ENCODE measurements at regions not wholly inside any gene's neighbourhood (a gene's known extent, or its start where the extent isn't known, plus 50 kb on each side); places are given as distances from the start of the nearest gene placed in this dataset.

GRCh38 chr1:29966526-29967045 lies 730.3 kb downstream of the PTPRU start:
- H4K20me1 ChIP-seq (ENCODE audit: insufficient read depth, low read length) = no peaks in the 10 kb centered on the region
- H3K36me3 Mint-ChIP-seq (ENCODE audit: low read depth, unreplicated experiment) = no peaks in the 10 kb centered on the region
- H3K27ac Mint-ChIP-seq (ENCODE audit: unreplicated experiment) = no peak overlapping the region
- peaks cover 12% of the 10 kb centered on the region for H3K4me1 ChIP-seq (ENCODE audit: insufficient read depth, low read length)
- no peak overlapping the region for H2AFZ ChIP-seq (ENCODE audit: low read depth, low read length)
- FAIRE-seq (no peak), DNase-seq (ENCODE audit: low read depth) (no peak)
- no peak overlapping the region for H3K4me3 Mint-ChIP-seq (ENCODE audit: unreplicated experiment)
- H3K79me2 ChIP-seq (ENCODE audit: insufficient read depth, low read length) = no peaks in the 10 kb centered on the region
- peaks cover 18% of the 10 kb centered on the region for H3K4me1 Mint-ChIP-seq (ENCODE audit: low read depth, unreplicated experiment)
- H3K9ac ChIP-seq (ENCODE audit: low read length) = no peak overlapping the region
- TF ChIP-seq EZH2 (IDR thresholded peaks at IDR 0.05; ENCODE audit: insufficient read depth, low read length) = no peak
- no peak for TF ChIP-seq CTCF (IDR thresholded peaks at IDR 0.05; ENCODE audit: insufficient read depth, low read depth, low read length)
- peaks cover 7% of the 10 kb centered on the region for H3K9me3 Mint-ChIP-seq (ENCODE audit: unreplicated experiment)
- peaks cover 4% of the 10 kb centered on the region for H3K27me3 ChIP-seq (ENCODE audit: insufficient read depth, low read length)
- H3K4me3 ChIP-seq (ENCODE audit: insufficient read depth, low read depth, low read length) = no peak overlapping the region
- H3K27me3 Mint-ChIP-seq (ENCODE audit: low read depth, unreplicated experiment) = peaks cover 5% of the 10 kb centered on the region
- H3K9me3 ChIP-seq (ENCODE audit: insufficient read depth, low read depth, low read length) = peaks cover 3% of the 10 kb centered on the region
- no peak overlapping the region for H3K27ac ChIP-seq (ENCODE audit: low read depth, low read length)
- no peak overlapping the region for H3K4me2 ChIP-seq (ENCODE audit: low read length)
- H3K36me3 ChIP-seq (ENCODE audit: insufficient read depth, low read length) = no peaks in the 10 kb centered on the region

- Histone ChIP-seq H3K36me3 (ENCODE audit: insufficient read depth, low read length) (no peaks in the 10 kb centered on the region), H3K9ac (ENCODE audit: low read length) (no peak overlapping the region), H3K27ac (ENCODE audit: low read depth, low read length) (no peak overlapping the region), H4K20me1 (ENCODE audit: insufficient read depth, low read length) (no peaks in the 10 kb centered on the region), H3K79me2 (ENCODE audit: insufficient read depth, low read length) (no peaks in the 10 kb centered on the region), H3K4me1 (ENCODE audit: insufficient read depth, low read length) (peaks cover 12% of the 10 kb centered on the region), H3K9me3 (ENCODE audit: insufficient read depth, low read depth, low read length) (peaks cover 3% of the 10 kb centered on the region), H2AFZ (ENCODE audit: low read depth, low read length) (no peak overlapping the region), H3K27me3 (ENCODE audit: insufficient read depth, low read length) (peaks cover 4% of the 10 kb centered on the region), H3K4me2 (ENCODE audit: low read length) (no peak overlapping the region), H3K4me3 (ENCODE audit: insufficient read depth, low read depth, low read length) (no peak overlapping the region)
- H3K9me3 Mint-ChIP-seq (ENCODE audit: unreplicated experiment) = peaks cover 7% of the 10 kb centered on the region
- no peak for TF ChIP-seq CTCF (IDR thresholded peaks at IDR 0.05; ENCODE audit: insufficient read depth, low read depth, low read length)
- no peak for TF ChIP-seq EZH2 (IDR thresholded peaks at IDR 0.05; ENCODE audit: insufficient read depth, low read length)
- H3K4me1 Mint-ChIP-seq (ENCODE audit: low read depth, unreplicated experiment) = peaks cover 16% of the 10 kb centered on the region
- no peaks in the 10 kb centered on the region for H3K36me3 Mint-ChIP-seq (ENCODE audit: low read depth, unreplicated experiment)
- FAIRE-seq = no peak
- no peak overlapping the region for H3K4me3 Mint-ChIP-seq (ENCODE audit: unreplicated experiment)
- no peak for DNase-seq (ENCODE audit: low read depth)
- peak overlapping the region; percentile 28 for H3K27ac Mint-ChIP-seq (ENCODE audit: unreplicated experiment)
- peaks cover 5% of the 10 kb centered on the region for H3K27me3 Mint-ChIP-seq (ENCODE audit: low read depth, unreplicated experiment)
Measured at GRCh38 chr1:29964718-29965533, 728.6 kb downstream of the PTPRU start.

- Histone ChIP-seq H4K20me1 (ENCODE audit: insufficient read depth, low read length) (no peaks in the 10 kb centered on the region), H3K9ac (ENCODE audit: low read length) (no peak overlapping the region), H3K9me3 (ENCODE audit: insufficient read depth, low read depth, low read length) (peaks cover 3% of the 10 kb centered on the region), H3K79me2 (ENCODE audit: insufficient read depth, low read length) (no peaks in the 10 kb centered on the region), H3K36me3 (ENCODE audit: insufficient read depth, low read length) (no peaks in the 10 kb centered on the region), H3K27ac (ENCODE audit: low read depth, low read length) (no peak overlapping the region), H2AFZ (ENCODE audit: low read depth, low read length) (no peak overlapping the region), H3K4me2 (ENCODE audit: low read length) (no peak overlapping the region), H3K27me3 (ENCODE audit: insufficient read depth, low read length) (peaks cover 4% of the 10 kb centered on the region), H3K4me1 (ENCODE audit: insufficient read depth, low read length) (peaks cover 12% of the 10 kb centered on the region), H3K4me3 (ENCODE audit: insufficient read depth, low read depth, low read length) (no peak overlapping the region)
- peak overlapping the region; percentile 66 for H3K27ac Mint-ChIP-seq (ENCODE audit: unreplicated experiment)
- no peak for TF ChIP-seq CTCF (IDR thresholded peaks at IDR 0.05; ENCODE audit: insufficient read depth, low read depth, low read length)
- no peak overlapping the region for H3K4me3 Mint-ChIP-seq (ENCODE audit: unreplicated experiment)
- DNase-seq (ENCODE audit: low read depth) (no peak), FAIRE-seq (no peak)
- no peaks in the 10 kb centered on the region for H3K9me3 Mint-ChIP-seq (ENCODE audit: unreplicated experiment)
- peaks cover 7% of the 10 kb centered on the region for H3K27me3 Mint-ChIP-seq (ENCODE audit: low read depth, unreplicated experiment)
- peaks cover 15% of the 10 kb centered on the region for H3K4me1 Mint-ChIP-seq (ENCODE audit: low read depth, unreplicated experiment)
- H3K36me3 Mint-ChIP-seq (ENCODE audit: low read depth, unreplicated experiment) = no peaks in the 10 kb centered on the region
Measured at GRCh38 chr1:29963946-29964345, 727.6 kb downstream of the PTPRU start.
